ENCODE measurements at regions not wholly inside any gene's neighbourhood (a gene's known extent, or its start where the extent isn't known, plus 50 kb on each side); places are given as distances from the start of the nearest gene placed in this dataset.

- FAIRE-seq: peak; percentile 81
These were observed 426.5 kb upstream of the CAMK1G start for GRCh38 chr1:209156991-209157390.

GRCh38 chr1:209157546-209158249 lies 425.8 kb upstream of the CAMK1G start:
- DNase-seq (ENCODE audit: insufficient read length, low spot score) (no peak), FAIRE-seq (no peak)
- TF ChIP-seq, protein P1, sequence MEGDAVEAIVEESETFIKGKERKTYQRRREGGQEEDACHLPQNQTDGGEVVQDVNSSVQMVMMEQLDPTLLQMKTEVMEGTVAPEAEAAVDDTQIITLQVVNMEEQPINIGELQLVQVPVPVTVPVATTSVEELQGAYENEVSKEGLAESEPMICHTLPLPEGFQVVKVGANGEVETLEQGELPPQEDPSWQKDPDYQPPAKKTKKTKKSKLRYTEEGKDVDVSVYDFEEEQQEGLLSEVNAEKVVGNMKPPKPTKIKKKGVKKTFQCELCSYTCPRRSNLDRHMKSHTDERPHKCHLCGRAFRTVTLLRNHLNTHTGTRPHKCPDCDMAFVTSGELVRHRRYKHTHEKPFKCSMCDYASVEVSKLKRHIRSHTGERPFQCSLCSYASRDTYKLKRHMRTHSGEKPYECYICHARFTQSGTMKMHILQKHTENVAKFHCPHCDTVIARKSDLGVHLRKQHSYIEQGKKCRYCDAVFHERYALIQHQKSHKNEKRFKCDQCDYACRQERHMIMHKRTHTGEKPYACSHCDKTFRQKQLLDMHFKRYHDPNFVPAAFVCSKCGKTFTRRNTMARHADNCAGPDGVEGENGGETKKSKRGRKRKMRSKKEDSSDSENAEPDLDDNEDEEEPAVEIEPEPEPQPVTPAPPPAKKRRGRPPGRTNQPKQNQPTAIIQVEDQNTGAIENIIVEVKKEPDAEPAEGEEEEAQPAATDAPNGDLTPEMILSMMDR (IDR thresholded peaks at IDR 0.05; ENCODE audit: insufficient read depth, missing control alignments): no peak

More at GRCh38 chr1:209156991-209157390, 426.5 kb upstream of the CAMK1G start:
- TF ChIP-seq, protein P1 (IDR thresholded peaks at IDR 0.05; ENCODE audit: insufficient read depth, missing control alignments): no peak
- no peak for DNase-seq (ENCODE audit: insufficient read length, low spot score)

GRCh38 chr1:209158851-209159250 lies 424.7 kb upstream of the CAMK1G start:
- TF ChIP-seq, protein P1 (IDR thresholded peaks at IDR 0.05; ENCODE audit: insufficient read depth, missing control alignments): no peak
- no peak for DNase-seq (ENCODE audit: insufficient read length, low spot score)
- FAIRE-seq: no peak

DNA sequence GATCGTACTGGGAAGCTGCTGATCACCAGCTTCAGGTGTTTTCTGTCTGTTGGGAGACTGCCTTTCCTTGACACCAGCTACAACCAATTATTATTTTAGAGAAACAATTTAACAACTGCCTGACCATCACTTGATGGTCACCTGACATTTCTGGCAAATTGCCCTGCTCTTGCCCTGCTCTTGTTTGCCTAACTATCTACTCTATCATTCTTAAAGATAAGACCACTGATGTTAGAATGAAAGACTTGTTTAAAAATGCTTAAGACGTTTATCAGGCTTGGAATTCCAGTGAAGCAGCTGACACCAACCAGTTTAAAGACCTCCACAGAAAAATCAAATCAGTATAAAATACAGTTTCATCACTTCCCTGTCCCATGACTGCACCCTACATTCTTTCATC lies 423.3 kb upstream of the CAMK1G start:
- TF ChIP-seq, protein P1 (IDR thresholded peaks at IDR 0.05; ENCODE audit: insufficient read depth, missing control alignments): no peak
- FAIRE-seq: no peak
- DNase-seq (ENCODE audit: insufficient read length, low spot score): no peak

GRCh38 chr1:209162651-209163050 lies 420.9 kb upstream of the CAMK1G start:
- DNase-seq (ENCODE audit: insufficient read length, low spot score): no peak
- no peak for FAIRE-seq
- TF ChIP-seq, protein P1 (IDR thresholded peaks at IDR 0.05; ENCODE audit: insufficient read depth, missing control alignments): no peak

DNA sequence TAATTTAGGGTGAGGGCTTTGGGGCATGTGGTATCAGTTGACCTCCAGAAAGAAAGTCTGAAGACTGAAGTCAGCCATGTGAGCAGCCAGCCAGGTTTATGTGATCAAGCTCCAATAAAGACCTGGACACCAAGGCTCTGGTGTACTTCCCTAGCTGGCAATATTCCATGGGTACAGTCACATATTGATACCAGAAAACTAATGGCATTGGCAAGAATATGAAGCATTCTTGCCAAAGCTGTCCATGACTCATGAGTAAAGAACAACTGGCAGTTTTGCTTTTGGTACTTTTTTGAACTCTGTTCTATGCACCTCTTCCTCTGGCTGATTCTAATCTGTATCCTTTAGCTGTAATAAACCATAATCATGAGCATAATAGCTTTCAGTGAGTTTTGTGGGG lies 415.3 kb upstream of the CAMK1G start:
- DNase-seq (ENCODE audit: insufficient read length, low spot score): no peak
- no peak for FAIRE-seq
- TF ChIP-seq, protein P1 (IDR thresholded peaks at IDR 0.05; ENCODE audit: insufficient read depth, missing control alignments): no peak

- no peak for FAIRE-seq
- no peak for DNase-seq (ENCODE audit: insufficient read length, low spot score)
- TF ChIP-seq, protein P1 (IDR thresholded peaks at IDR 0.05; ENCODE audit: insufficient read depth, missing control alignments): no peak
These were observed 412.4 kb upstream of the CAMK1G start for GRCh38 chr1:209171151-209171550.
